ENCODE measurements at regions not wholly inside any gene's neighbourhood (a gene's known extent, or its start where the extent isn't known, plus 50 kb on each side); places are given as distances from the start of the nearest gene placed in this dataset.

GRCh38 chr7:106466867-106467266 lies 182.1 kb upstream of the NAMPT start:
- no peak overlapping the region for H3K9ac ChIP-seq (ENCODE audit: low read length in 3 of 3)
- peaks cover 0 to 13% (median 9%) of the 10 kb centered on the region in 3 donors for H3K4me1 ChIP-seq (ENCODE audit: control insufficient read depth in 2 of 3, insufficient read depth in 2 of 3, low read depth in 1 of 3, low read length in 3 of 3)
- no peak overlapping the region for H3K27ac ChIP-seq (ENCODE audit: low read depth in 2 of 2, low read length in 2 of 2)
- no peaks in the 10 kb centered on the region for H3K27me3 ChIP-seq (ENCODE audit: control insufficient read depth, insufficient read depth, low read length)
- H3K36me3 ChIP-seq (ENCODE audit: control insufficient read depth in 2 of 3, insufficient read depth in 3 of 3, low read length in 3 of 3), result no peaks in the 10 kb centered on the region
- H3K4me3 ChIP-seq (ENCODE audit: low read length in 3 of 3), result no peak overlapping the region
- no peaks in the 10 kb centered on the region for H3K9me3 ChIP-seq (ENCODE audit: control insufficient read depth in 2 of 3, insufficient read depth in 1 of 3, low read length in 3 of 3)
- DNase-seq (no peak), FAIRE-seq (no peak)
- intact Hi-C loops (cut with DNase I), result no loop called here
- TF ChIP-seq, protein P1, sequence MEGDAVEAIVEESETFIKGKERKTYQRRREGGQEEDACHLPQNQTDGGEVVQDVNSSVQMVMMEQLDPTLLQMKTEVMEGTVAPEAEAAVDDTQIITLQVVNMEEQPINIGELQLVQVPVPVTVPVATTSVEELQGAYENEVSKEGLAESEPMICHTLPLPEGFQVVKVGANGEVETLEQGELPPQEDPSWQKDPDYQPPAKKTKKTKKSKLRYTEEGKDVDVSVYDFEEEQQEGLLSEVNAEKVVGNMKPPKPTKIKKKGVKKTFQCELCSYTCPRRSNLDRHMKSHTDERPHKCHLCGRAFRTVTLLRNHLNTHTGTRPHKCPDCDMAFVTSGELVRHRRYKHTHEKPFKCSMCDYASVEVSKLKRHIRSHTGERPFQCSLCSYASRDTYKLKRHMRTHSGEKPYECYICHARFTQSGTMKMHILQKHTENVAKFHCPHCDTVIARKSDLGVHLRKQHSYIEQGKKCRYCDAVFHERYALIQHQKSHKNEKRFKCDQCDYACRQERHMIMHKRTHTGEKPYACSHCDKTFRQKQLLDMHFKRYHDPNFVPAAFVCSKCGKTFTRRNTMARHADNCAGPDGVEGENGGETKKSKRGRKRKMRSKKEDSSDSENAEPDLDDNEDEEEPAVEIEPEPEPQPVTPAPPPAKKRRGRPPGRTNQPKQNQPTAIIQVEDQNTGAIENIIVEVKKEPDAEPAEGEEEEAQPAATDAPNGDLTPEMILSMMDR (IDR thresholded peaks at IDR 0.05; ENCODE audit: borderline replicate concordance, extremely low read depth, insufficient read depth), result no peak

DNA sequence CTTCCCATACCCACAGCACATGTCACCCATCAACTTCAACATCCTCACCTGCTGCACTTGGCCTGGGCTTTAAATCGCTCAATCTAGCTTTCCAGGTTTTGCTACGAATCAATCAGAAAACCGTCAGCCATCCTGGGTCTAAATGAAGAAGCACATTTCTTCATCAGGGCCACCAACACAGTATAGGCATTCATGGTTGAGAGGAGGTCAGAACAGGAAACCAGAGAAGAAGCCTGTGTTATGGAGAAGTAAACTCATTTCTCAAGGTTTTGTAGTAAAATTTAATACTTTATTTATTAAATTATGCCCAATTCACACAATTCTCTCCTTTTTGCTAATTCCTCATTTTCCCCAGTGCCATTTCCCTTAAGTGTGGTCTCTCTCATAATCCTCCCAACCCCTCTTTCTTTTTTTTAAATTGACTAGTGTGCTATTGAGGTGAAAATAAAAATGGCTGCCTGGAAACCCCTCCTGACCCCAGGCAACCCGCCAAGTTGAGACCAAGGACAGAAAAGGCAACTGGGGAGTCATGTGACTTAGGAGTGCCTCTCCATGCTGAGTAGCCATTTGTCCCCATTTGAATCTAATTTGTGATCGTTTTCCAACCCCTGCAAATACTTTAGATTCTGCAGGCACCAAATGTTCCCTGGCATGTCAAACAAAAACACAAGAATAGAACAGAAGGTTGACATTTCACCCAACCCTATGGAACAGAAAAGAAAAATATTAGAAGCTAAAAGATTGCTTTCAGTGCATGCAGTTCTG lies 181.1 kb upstream of the NAMPT start:
- intact Hi-C loops (cut with DNase I), result no loop called here
- Histone ChIP-seq H3K27ac (ENCODE audit: low read depth in 2 of 2, low read length in 2 of 2) (peak overlapping the region; percentile 11 to 18), H3K4me1 (ENCODE audit: control insufficient read depth in 2 of 3, insufficient read depth in 2 of 3, low read depth in 1 of 3, low read length in 3 of 3) (peaks cover 0 to 13% (median 9%) of the 10 kb centered on the region in 3 donors), H3K27me3 (ENCODE audit: control insufficient read depth, insufficient read depth, low read length) (no peaks in the 10 kb centered on the region), H3K9ac (ENCODE audit: low read length in 3 of 3) (no peak overlapping the region), H3K9me3 (ENCODE audit: control insufficient read depth in 2 of 3, insufficient read depth in 1 of 3, low read length in 3 of 3) (no peaks in the 10 kb centered on the region), H3K4me3 (ENCODE audit: low read length in 3 of 3) (no peak overlapping the region), H3K36me3 (ENCODE audit: control insufficient read depth in 2 of 3, insufficient read depth in 3 of 3, low read length in 3 of 3) (no peaks in the 10 kb centered on the region)
- DNase-seq (no peak), FAIRE-seq (no peak)
- TF ChIP-seq, protein P1 (IDR thresholded peaks at IDR 0.05; ENCODE audit: borderline replicate concordance, extremely low read depth, insufficient read depth), result no peak

- Histone ChIP-seq H3K36me3 (ENCODE audit: control insufficient read depth in 2 of 3, insufficient read depth in 3 of 3, low read length in 3 of 3) (no peaks in the 10 kb centered on the region), H3K27ac (ENCODE audit: low read depth in 2 of 2, low read length in 2 of 2) (peak overlapping the region in 1 of 2 donors; percentile 24), H3K4me3 (ENCODE audit: low read length in 3 of 3) (no peak overlapping the region), H3K4me1 (ENCODE audit: control insufficient read depth in 2 of 3, insufficient read depth in 2 of 3, low read depth in 1 of 3, low read length in 3 of 3) (peaks cover 0 to 13% (median 9%) of the 10 kb centered on the region in 3 donors), H3K27me3 (ENCODE audit: control insufficient read depth, insufficient read depth, low read length) (no peaks in the 10 kb centered on the region), H3K9me3 (ENCODE audit: control insufficient read depth in 2 of 3, insufficient read depth in 1 of 3, low read length in 3 of 3) (no peaks in the 10 kb centered on the region), H3K9ac (ENCODE audit: low read length in 3 of 3) (no peak overlapping the region)
- DNase-seq (no peak), FAIRE-seq (no peak)
- TF ChIP-seq, protein P1 (IDR thresholded peaks at IDR 0.05; ENCODE audit: borderline replicate concordance, extremely low read depth, insufficient read depth), result no peak
- intact Hi-C loops (cut with DNase I), result loop anchor here (5.0 kb wide), 1 partner anchor 287 kb away; no protein-coding TSS in a partner anchor
These were observed 179.9 kb upstream of the NAMPT start for GRCh38 chr7:106464651-106465050.
